HG03060 (cell line): ENCODE measurements at regions not wholly inside any gene's neighbourhood (a gene's known extent, or its start where the extent isn't known, plus 50 kb on each side); places are given as distances from the start of the nearest gene placed in this dataset.

Experiments
- ATAC-seq: cut with Tn5 transposase; IDR thresholded peaks from one replicate; pipeline ENCODE4 v1.9.1; 2021; ENCODE audit warnings: low read depth, moderate number of reproducible peaks; ENCODE audit not compliant: unreplicated experiment

DNA sequence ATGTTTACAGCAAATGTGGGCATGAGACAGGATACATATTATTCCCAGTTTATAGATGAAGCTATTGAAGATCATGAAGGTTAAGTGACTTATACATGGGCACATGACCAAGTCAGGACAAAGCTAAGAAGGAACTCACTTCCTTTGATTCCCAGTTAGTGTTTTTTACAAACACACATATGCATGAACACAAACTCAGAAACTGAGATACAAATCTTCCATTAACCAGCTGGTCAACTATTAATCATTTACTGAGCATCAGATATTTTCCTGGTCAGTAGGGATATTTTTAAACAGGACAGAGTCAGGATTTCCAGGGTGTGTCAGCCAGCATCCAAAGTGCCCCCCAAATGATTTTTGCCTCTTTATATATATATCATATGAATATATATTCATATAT is 222.2 kb downstream of the OGFRL1 start:
- ATAC-seq = no peak

DNA sequence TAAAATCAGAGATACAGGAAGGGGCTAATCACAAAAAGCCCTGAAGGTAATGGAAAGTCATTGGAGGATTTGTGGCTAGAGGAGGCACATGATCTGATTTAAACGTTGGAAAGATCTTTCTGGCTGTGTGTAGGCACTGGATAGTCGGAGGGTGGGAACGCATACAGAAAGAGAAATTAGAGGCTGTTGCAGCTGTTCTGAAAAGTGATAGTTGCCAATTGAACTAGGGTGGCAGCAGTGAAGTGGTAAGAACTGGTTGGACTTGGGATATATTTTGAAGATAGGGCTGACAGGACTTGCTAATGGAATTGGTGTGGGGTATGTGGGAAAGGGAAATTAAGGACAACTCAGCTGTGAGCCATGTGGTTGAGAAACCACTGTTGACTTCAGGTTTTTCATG is 223.6 kb downstream of the OGFRL1 start:
- ATAC-seq = no peak

DNA sequence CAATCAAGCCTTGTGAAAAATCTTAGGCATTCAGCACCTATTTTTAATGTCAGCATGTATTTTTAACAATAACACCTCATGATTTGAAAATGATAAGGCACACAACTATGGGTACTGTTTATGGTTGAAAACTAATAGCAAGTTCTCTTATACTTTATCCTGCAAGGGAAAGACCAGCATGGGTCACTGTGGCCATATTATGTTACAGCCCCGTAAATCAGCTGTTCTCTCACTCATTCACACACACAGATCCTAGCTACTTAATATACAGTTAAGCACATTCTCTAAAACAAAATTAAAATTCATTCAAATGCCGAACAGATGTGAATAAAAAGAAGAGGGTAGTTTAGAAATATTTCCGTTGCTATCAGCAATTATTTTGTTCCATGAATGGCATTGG is 224.4 kb downstream of the OGFRL1 start:
- ATAC-seq = no peak

DNA sequence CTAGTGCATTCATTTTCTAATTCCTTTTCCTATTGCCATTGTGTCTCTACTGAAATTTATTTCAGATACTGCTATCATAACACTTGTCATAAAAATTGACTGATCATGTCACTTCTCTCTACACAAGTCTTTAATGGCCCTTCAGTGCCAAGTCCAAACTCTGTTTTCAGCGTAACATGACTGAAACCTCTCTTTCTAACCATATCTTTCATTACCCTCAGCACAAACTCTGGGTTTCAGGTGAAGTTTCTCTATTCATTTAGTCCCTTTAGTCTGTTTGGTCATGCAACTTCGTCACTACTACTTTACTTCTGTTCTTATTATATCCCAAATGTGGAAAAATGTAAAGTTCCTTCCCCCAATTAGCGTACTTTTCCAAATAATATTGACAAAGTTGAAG is 234.9 kb downstream of the OGFRL1 start:
- no peak for ATAC-seq

DNA sequence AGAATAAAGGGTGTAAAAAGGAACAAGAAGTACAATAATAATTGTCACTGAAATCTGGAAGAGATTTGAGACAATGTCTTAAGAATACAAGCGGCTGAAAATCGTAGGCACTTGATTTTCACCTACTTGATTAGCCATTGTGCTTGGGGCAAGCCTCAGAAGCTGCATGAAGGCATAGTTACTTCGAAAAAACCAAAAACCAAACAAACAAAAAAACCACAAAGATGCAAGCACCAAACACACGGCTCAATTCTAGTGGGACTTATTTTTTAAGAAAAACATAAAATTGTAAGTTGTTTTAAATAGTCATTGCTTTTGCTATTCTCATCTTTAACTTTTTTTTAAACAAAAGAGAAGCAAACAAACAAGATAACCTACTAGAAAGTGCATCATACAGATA is 235.6 kb downstream of the OGFRL1 start:
- no peak for ATAC-seq

DNA sequence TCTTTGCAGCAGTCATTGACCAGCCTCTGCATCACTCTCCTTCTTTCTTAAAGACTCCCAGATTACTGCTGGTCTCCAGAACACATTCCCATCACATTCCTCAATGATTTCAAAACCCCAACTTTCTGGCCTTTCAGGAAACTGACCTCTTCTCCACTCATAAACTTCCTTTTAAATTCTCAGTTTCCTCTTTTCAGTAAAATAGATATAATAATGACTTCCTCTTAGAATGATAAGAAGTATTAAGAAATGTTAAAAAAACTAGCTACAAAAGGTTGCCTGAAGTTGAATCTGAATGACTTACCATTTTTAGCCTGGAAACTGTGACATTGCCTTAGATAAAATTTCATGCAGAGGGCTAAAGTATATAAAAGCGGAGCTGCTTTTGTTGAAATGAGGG is 239.3 kb downstream of the OGFRL1 start:
- no peak for ATAC-seq

DNA sequence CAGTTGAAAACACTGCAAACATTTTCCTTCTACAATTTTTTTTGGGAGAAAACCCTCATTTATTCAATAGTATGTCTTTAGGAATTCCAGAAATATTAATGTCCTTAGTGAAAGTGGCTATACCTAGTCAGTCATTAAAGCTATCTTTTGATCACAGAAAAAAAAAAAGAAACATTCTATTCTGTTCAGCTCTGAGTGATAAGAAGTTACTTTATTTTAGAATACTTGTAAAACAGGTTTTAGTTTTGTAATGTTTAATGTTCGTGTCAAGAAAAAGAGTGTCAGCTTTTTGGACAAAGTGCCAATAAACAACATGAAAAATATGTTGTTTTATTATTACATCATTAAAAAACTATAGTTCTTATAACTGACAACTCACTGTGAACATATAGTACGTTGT is 240.4 kb downstream of the OGFRL1 start:
- ATAC-seq = no peak

DNA sequence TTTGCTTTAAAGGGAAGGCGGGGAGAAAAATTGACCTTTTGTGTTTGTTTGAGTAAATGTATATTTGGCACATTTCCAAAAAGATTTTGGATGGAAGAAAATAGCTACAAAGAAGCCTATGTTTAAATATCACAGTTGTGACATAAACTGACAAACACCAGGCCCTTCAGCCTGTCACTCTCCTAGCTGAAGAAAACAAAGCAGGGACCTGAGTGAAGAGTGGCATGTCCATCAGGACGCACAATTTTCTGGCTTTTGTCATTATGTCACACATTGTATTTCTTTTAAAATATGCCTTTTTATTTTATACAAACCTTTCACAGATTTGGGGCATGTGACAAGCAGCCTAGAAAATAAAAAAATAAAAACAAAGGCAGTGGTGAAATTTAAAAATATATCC is 241.2 kb downstream of the OGFRL1 start:
- ATAC-seq = no peak

DNA sequence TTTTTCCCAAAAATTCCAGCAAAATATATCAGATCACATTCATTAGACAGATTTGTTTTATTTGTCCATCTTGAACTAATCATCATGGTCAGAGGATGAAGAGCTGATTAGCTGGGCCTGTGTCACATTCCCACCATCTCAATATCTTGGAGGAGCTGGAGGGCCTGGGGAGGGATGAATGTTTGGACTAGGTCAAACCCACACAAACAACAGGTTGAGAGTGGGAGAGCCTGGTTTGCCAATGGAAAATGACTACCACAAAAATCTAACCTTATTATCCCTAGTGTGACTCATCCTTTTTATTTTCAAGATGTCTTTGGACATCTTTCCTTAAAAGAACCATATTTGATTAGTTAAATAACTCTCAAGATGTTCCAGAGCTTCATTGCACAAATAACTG is 242.4 kb downstream of the OGFRL1 start:
- ATAC-seq = no peak

DNA sequence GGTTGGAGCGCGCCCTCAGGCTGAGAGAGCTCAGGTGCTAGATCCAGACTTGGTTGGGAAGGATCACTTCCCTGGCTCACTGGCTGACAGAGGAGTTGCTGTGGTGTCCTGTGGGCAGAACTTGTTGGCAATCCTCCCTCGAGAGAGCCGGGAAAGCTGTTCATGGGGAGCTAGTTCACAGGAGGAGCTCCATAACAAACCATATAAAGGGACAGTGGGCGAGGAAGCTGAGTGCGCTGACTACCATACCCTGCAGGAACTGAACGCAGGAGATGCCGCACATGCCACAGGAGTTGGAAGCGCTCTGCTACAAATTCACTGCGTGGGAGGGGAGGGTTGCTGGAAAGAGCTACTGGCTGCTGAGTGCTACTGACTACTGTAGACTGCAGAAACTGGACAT is 243.2 kb downstream of the OGFRL1 start:
- ATAC-seq = no peak

DNA sequence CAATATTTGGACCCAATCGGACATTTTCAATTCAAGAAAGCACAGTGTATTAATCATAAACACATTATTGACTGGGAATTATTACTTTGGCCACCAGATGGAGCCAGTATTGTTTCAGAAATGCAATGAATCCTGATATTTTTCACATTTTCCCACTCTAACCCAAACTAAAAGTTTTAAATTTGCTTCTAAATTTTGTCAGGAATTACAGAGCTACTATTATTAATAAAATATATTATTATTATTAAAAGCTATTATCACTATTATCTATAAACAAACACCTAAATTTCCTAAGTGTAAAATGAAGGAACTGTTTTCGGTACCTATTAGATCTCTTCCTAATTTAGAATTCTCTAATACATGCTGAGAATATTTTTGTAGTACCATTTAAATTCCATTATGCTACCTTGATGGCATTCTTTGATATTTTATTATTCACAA is 245.3 kb downstream of the OGFRL1 start:
- ATAC-seq = no peak

DNA sequence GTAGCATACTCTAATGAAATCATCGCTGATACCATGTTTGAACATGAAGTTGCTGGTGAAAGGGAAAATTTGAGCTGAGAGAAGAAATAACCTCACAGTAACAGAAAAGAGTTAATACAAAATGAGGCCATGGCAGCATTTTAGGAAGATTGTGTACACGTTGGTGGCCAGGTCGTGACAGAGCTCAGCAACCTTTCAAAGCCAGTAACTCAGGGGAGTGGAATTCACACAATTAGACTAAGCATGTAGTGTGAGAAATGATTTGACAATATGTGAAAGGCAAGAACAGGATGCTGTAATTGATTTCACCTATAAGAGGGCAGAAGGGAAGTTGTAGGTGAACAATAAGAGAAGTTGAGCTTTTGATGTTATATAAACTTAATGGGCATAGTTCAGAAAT is 246.3 kb downstream of the OGFRL1 start:
- ATAC-seq = no peak

DNA sequence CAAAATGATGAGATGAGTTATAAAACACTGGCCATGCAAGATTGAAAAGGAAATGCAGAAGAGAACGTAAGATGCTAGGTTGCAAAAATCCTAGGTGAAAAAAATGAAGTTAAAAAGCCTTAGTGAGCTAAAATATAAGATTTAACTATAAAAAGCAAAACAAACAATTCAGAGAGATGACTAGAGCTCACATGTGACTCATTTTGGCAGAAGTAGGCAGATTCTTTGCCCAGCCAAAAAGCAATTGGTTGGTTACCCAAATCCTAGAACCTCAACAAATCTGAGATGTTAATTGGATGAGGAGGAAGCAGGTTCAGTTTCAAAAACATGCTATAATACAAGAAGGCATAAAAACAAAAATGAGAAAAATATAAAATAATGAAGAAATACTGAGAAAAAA is 249.1 kb downstream of the OGFRL1 start:
- ATAC-seq = no peak

DNA sequence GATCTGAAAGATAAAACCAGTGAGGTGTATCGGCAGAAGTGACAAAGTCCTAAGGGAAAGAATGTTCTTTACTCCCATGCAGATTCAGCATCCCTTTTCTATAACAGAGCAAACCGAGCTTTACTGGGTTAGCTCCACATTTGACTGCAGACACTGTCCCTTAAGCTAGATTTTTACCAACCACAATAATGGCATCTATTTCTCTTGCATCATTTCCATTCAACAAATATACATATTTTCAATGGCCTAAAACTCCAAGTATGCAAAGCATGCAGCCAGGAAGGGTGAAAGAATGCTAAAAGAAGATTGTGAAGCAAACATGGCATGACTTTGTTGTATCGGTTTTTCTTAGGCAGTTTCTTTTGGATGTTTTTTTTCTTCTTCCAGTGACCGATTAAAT is 255.4 kb downstream of the OGFRL1 start:
- no peak for ATAC-seq

DNA sequence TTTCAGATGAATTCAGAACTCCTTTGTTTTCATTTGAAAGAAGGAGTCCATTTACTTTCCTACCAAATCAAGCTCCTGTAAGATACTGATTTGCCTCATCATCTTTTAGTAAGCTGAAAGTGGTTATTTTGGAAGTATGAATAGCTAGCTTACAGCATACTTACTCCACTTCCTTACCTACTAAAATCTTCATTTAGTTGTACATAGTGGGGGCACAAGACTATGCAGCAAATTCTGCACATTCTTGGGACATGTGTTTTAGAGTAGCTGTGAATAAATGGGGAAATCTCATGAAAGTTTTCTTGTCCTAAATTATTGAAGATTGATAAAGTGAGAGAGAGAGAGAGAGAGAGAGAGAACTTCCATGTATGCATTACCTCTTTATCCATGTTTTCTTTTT is 256.3 kb downstream of the OGFRL1 start:
- no peak for ATAC-seq

DNA sequence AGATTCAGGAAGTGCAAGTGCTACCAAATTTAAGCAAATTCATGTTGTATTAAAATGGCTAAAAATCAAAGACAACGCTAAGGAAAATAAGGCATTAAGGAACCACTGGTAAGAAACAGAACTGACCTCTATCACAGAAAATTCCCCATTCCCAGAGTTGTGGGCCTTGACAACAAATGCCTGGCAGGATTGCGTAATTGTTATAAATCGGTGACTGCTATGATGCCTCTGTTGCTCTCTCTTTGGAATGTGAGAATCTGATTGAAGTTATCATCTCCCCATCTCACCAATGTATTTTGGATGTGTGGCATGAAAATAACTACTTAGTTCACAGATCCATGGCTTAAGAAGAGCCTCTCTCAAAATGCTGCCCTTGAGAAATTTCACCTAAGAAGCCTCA is 257.3 kb downstream of the OGFRL1 start:
- no peak for ATAC-seq

DNA sequence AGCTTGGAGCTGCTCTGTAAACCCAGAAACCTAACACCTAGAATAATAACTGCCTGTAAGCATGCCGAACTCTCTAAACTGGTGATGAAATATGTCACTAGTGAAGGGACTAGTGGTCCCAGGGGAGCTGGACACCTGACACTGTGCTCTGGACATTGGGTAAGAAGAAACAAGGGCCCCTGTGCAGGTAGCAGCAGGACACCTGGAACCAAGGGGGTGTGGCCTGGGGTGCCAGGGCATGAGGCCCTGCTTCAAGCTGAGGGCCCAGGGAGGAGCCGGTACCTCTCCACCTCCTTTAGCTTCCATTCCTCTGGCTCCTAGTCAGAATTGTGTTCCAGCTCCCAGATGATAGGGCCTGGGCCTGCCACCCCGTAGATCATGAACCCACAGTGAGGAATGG is 263.2 kb downstream of the OGFRL1 start:
- ATAC-seq = no peak

DNA sequence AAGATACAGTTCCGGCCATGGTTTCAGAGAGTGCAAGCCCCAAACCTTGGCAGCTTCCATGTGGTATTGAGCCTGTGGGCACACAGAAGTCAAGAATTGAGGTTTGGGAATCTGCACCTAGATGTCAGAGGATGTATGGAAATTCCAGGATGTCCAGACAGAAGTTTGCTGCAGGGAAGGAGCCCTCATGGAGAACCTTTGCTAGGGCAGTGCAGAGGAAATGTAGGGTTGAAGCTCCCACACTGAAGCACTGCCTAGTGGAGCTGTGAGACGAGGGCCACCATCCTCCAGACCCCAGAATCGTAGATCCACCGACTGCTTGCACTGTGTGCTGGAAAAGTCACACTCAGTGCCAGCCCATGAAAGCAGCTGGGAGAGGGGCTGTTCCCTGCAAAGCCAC is 267.5 kb downstream of the OGFRL1 start:
- no peak for ATAC-seq

DNA sequence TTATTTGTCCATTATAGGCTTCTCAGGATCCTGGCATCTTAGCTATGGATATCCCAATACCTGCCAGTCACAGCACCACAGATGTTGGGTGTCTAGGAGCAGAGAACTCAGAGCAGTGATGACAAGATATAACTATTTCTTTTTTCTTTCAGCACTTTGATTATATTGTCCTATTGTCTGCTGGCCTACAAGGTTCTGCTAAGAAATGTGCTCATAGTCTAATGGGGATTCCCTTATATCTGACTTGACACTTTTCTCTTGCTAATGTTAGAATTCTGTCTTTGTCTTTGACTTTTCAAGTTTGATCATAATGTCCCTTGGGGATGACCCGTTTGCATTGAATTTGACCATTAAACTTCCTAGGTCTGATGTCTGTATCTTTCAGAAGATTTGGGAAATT is 270.4 kb downstream of the OGFRL1 start:
- no peak for ATAC-seq

DNA sequence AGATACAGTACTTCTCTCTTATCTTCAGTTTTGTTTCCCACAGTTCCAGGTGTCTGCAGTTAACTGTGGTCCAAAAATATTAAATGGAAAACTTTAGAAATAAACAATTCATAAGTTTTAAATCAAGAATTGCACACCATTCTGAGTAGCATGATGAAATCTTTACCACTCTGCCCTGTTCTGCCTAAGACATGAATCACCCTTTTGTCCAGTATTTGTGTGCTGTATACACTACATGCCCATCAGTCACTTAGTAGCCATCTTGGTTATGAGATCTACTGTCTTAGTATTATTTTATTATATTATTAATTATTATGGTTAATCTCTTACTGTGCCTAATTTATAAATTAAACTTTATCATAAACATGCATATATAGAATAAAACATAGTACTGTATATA is 279.0 kb downstream of the OGFRL1 start:
- no peak for ATAC-seq

DNA sequence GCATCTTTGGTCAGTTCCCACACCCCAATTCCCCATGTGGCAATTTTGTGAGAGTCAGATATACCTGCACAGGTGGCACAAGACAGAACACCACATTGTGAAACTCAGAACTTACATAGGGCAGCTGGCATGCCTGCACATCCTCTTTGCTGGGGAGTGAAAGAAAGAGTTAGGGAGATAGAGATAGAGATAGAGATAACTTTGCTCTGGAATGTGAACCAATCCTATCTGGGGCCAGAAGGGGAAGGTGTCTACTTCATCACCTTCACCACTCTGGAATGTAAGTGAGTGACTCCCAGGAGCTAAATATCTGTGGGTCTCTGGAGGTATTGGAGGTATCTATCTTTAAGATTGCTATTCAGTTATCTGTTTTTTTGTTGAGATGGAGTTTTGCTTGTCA is 289.2 kb downstream of the OGFRL1 start:
- no peak for ATAC-seq

DNA sequence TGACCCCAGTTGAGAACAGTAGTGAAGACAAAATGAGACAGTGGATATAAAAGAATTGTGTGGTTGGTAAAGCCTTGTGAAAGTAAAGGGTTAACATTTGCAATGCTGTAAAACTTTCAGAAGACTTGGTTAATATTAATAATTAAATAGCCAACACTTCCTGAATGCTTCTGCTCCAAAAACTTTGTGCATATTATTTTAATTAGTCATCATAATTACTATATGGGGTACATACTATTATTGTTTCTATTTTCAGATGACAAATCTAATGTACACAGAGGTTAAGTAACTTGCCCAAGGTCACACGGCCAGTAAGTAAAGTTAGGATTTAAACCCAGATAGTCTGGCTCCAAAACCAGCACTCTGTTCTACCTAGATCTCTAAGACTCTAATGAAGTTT is 291.3 kb downstream of the OGFRL1 start:
- no peak for ATAC-seq

DNA sequence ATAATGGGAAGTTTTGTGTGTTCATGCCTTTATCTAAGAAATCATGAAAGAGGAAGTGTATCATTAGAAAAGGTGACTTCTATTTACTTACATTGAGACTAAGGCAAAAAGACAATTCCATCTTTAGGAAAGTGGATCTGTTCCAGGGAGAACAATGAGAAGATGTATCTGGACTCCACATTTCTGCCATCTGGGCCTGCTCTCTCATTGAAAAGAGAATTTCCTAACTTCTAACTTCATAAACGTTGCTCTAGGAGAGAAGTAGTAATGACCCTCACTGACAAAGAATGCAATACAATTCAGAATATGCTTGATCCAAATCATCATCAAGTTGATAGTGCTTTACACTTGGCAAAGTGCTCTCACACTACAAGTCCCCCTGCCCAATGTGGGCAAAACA is 294.2 kb downstream of the OGFRL1 start:
- no peak for ATAC-seq
